Prostate gland (tissue), 2 donors: ENCODE measurements at regions not wholly inside any gene's neighbourhood (a gene's known extent, or its start where the extent isn't known, plus 50 kb on each side); places are given as distances from the start of the nearest gene placed in this dataset.
A peak's percentile ranks its signal among the peaks of the same experiment; 100 is the strongest.

Experiments
- DNase-seq: peaks from one replicate; pipeline ENCODE4 v3.0.0-alpha.2; 2019; ENCODE audit warnings: low spot score
- H3K27ac ChIP-seq, 2 donors: fragments of 200-600 bp; sonication (generic); 2 replicates each; pipeline ENCODE4 v1.5.1; 2017 to 2019
- H3K27me3 ChIP-seq: fragments of 200-600 bp; sonication (generic); replicated peaks from 2 replicates; pipeline ENCODE4 v1.5.1; 2019; ENCODE audit not compliant: insufficient read depth
- H3K36me3 ChIP-seq, 2 donors: fragments of 200-600 bp; sonication (generic); 1 replicate in 1 of 2; 2 replicates in 1 of 2; pipeline versions ENCODE4 v1.5.1 to v1.8.1; 2017 to 2019
- H3K4me1 ChIP-seq: fragments of 200-600 bp; sonication (generic); replicated peaks from 2 replicates; pipeline ENCODE4 v1.5.1; 2019
- H3K4me3 ChIP-seq, 2 donors: fragments of 200-600 bp; sonication (generic); 2 replicates each; pipeline ENCODE4 v1.5.1; 2017 to 2019
- H3K9me3 ChIP-seq: fragments of 200-600 bp; sonication (generic); 2 replicates; pipeline ENCODE4 v1.5.1; 2017
- POLR2A ChIP-seq: fragments of 450-650 bp; IDR thresholded peaks from one replicate; pipeline ENCODE4 v1.6.1; 2016; ENCODE audit warnings: antibody characterized with exemption, mild to moderate bottlenecking
- POLR2AphosphoS5 ChIP-seq: sonication (generic); formaldehyde crosslinking; IDR thresholded peaks from one replicate; pipeline ENCODE4 v1.6.1; 2017; ENCODE audit warnings: antibody characterized with exemption
- WGBS: methylation state at CpG from one replicate; pipeline ENCODE4 v1.1.5; 2018; 5-methylcytosine and 5-hydroxymethylcytosine counted together
- intact Hi-C: fragments of 100-400 bp; cut with DNase I; formaldehyde crosslinking; loops from one replicate; pipeline ENCODE4 v1.14.2; 2022
- TF ChIP-seq, protein P1 (sequence below), 4 experiments: fragments of 200-600 bp in 2 of 4; fragments of 450-650 bp in 2 of 4; sonication (generic) in 2 of 4; IDR thresholded peaks; 1 replicate in 3 of 4; 2 replicates in 1 of 4; pipeline ENCODE4 v1.5.1; 2016 to 2019; ENCODE audit warnings: antibody characterized with exemption in 4 of 4, mild to moderate bottlenecking in 2 of 4, moderate library complexity in 2 of 4

DNA sequence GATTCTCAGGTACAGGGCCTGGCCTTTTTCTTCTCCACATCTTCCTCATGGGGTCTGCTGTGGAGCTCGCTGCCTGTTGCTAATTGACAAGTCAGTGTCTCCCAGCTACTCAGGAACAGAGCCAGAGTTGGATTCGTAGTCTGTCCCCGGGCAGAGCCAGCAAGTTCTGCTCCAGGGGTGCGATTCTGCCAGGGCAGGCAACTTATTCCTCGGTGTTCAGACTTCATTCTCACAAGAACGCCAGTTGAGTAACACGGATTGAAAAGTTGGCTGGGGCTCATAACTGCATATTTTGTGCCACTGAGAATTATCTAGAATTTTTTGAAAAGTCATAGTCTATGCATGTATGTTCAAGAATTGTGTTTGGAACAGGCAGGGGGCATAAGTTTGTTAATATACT is 336.7 kb upstream of the NPVF start:
- Histone ChIP-seq H3K36me3 (no peaks in the 10 kb centered on the region), H3K27ac (no peak overlapping the region), H3K27me3 (no peaks in the 10 kb centered on the region), H3K4me1 (no peaks in the 10 kb centered on the region), H3K4me3 (no peak overlapping the region), H3K9me3 (no peaks in the 10 kb centered on the region)
- 62% methylated on average over 7 of the region's 7 CpGs for WGBS
- no peak for TF ChIP-seq POLR2A
- TF ChIP-seq, protein P1, sequence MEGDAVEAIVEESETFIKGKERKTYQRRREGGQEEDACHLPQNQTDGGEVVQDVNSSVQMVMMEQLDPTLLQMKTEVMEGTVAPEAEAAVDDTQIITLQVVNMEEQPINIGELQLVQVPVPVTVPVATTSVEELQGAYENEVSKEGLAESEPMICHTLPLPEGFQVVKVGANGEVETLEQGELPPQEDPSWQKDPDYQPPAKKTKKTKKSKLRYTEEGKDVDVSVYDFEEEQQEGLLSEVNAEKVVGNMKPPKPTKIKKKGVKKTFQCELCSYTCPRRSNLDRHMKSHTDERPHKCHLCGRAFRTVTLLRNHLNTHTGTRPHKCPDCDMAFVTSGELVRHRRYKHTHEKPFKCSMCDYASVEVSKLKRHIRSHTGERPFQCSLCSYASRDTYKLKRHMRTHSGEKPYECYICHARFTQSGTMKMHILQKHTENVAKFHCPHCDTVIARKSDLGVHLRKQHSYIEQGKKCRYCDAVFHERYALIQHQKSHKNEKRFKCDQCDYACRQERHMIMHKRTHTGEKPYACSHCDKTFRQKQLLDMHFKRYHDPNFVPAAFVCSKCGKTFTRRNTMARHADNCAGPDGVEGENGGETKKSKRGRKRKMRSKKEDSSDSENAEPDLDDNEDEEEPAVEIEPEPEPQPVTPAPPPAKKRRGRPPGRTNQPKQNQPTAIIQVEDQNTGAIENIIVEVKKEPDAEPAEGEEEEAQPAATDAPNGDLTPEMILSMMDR (IDR thresholded peaks at IDR 0.05), result no peak
- no peak for TF ChIP-seq POLR2AphosphoS5
- intact Hi-C loops, result loop anchor here (2.0 to 5.0 kb wide), 2 partner anchors 174 to 308 kb away; no protein-coding TSS in a partner anchor
- DNase-seq, result no peak

DNA sequence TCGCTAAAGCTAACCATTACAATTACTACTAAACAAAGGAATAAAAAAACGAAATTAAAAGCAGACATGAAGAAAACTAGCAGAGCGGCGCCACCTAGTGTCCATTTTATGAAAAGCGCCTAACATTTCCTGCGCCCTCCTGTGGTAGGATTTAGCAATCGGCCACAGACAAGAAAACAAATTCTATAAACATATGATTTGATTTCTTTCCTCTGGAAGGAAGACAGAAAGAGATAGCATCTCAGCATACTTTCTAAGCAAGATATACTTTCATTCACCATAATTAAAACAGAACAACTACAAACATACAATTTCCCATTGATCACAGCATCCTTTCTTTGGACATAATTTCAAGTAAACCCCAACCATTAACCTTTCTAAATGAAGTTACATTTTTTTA is 337.7 kb upstream of the NPVF start:
- H3K4me1 ChIP-seq, result no peaks in the 10 kb centered on the region
- DNase-seq, result peak; percentile 40
- no peaks in the 10 kb centered on the region for H3K9me3 ChIP-seq
- intact Hi-C loops, result loop anchor here (2.0 to 5.0 kb wide), 3 partner anchors 175 to 309 kb away; no protein-coding TSS in a partner anchor
- WGBS, result 0% methylated on average over 7 of the region's 7 CpGs
- H3K27ac ChIP-seq, result no peak overlapping the region
- no peaks in the 10 kb centered on the region for H3K27me3 ChIP-seq
- H3K4me3 ChIP-seq, result no peak overlapping the region
- TF ChIP-seq POLR2AphosphoS5, result peak; percentile 86
- TF ChIP-seq, protein P1 (IDR thresholded peaks at IDR 0.05), result peak; percentile 99 to 100 (median 99)
- no peak for TF ChIP-seq POLR2A
- H3K36me3 ChIP-seq, result no peaks in the 10 kb centered on the region

DNA sequence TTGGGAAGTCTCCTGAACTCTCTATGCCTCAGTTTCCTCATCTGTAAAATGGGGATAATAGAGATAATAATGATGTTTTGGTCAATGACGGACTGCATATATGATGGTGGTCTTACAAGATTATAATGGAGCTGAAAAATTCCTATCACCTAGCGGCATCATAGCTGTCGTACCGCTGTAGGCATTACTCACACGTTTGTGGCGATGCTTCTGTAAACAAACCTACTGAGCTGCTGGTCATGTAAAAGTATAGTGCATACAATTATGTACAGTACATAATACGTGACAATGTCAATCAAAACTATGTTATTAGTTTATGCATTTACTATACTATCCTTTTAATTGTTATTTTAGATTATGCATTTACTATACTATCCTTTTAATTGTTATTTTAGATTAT is 339.1 kb upstream of the NPVF start:
- Histone ChIP-seq H3K4me3 (no peak overlapping the region), H3K36me3 (no peaks in the 10 kb centered on the region), H3K4me1 (no peaks in the 10 kb centered on the region), H3K9me3 (no peaks in the 10 kb centered on the region), H3K27me3 (no peaks in the 10 kb centered on the region), H3K27ac (no peak overlapping the region)
- WGBS, result 88% methylated on average over 7 of the region's 7 CpGs
- no peak for TF ChIP-seq POLR2AphosphoS5
- TF ChIP-seq, protein P1 (IDR thresholded peaks at IDR 0.05), result no peak
- no peak for TF ChIP-seq POLR2A
- DNase-seq, result no peak
- intact Hi-C loops, result loop anchor here (2.0 to 5.0 kb wide), 2 partner anchors 283 to 310 kb away; no protein-coding TSS in a partner anchor

DNA sequence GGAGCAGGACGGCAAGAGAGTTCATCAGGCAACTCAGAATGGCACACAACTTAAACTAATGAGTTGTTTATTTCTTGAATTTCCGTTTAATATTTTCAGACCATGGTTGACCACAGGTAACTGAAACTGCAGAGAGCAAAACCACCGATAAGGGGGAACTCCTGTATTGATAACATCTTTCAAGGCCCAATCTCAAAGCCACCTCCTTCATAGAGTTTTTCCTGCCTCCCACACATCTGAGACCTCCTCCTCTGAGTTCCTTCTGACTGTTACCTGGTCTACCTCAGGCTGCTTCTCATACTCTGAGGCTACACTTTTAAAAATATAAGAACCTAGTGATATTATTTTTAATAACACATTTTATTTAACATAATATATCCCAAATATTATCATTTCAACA is 341.5 kb upstream of the NPVF start:
- 77% methylated on average over 3 of the region's 3 CpGs for WGBS
- intact Hi-C loops, result loop anchor here (5.0 kb wide), 1 partner anchor 312 kb away; no protein-coding TSS in a partner anchor
- H3K4me1 ChIP-seq, result no peaks in the 10 kb centered on the region
- H3K4me3 ChIP-seq, result no peak overlapping the region
- no peaks in the 10 kb centered on the region for H3K9me3 ChIP-seq
- no peak for DNase-seq
- H3K27ac ChIP-seq, result no peak overlapping the region
- no peaks in the 10 kb centered on the region for H3K27me3 ChIP-seq
- no peak for TF ChIP-seq POLR2AphosphoS5
- TF ChIP-seq, protein P1 (IDR thresholded peaks at IDR 0.05), result no peak
- TF ChIP-seq POLR2A, result no peak
- no peaks in the 10 kb centered on the region for H3K36me3 ChIP-seq

DNA sequence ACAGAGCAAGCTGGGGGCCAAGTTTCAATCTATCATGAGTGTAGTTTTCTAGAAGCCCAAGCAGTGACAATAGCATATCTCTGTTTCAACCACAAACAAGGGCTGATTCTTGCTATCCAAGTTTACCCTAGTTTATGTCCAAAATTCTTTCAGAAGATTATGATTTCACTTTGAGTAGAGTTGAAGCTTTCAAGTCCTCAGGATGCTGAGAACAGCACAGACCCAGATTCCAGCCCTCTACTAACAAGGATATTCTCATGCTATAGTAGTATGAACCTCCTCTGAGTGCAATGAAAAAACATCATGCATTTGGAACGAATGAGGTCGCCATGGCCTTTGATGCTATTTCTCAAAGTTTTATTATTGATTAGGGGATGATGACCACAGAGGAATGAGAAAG is 344.1 kb upstream of the NPVF start:
- intact Hi-C loops, result no loop called here
- no peaks in the 10 kb centered on the region for H3K9me3 ChIP-seq
- no peak overlapping the region for H3K4me3 ChIP-seq
- TF ChIP-seq, protein P1 (IDR thresholded peaks at IDR 0.05), result no peak
- TF ChIP-seq POLR2A (no peak), POLR2AphosphoS5 (no peak)
- H3K4me1 ChIP-seq, result no peaks in the 10 kb centered on the region
- H3K27me3 ChIP-seq, result no peaks in the 10 kb centered on the region
- WGBS, result 95% methylated on average over 2 of the region's 2 CpGs
- no peaks in the 10 kb centered on the region for H3K36me3 ChIP-seq
- DNase-seq, result no peak
- no peak overlapping the region for H3K27ac ChIP-seq
